OCI-LY7 (cell line): ENCODE measurements at regions not wholly inside any gene's neighbourhood (a gene's known extent, or its start where the extent isn't known, plus 50 kb on each side); places are given as distances from the start of the nearest gene placed in this dataset.

Experiments
- BruUV-seq: library from RNA; stranded (reverse); fragments of 400-500 nt; replicated peaks from 2 replicates; lab custom pipeline; 2021; lab: Mats Ljungman, UMichigan
- CTCF ChIA-PET: fragments of 300-600 bp; sonication (Branson Sonifier 250); formaldehyde crosslinking; loops from one replicate; lab custom pipeline; 2022; ENCODE audit warnings: antibody characterized with exemption; ENCODE audit not compliant: unreplicated experiment; lab: Charles Lee
- POLR2A ChIA-PET: fragments of 300-600 bp; sonication (Branson Sonifier 250); formaldehyde crosslinking; loops from one replicate; lab custom pipeline; 2022; ENCODE audit warnings: antibody characterized with exemption; lab: Charles Lee
- DNase-seq: peaks from one replicate; pipeline ENCODE4 v3.0.0-alpha.2; 2015; ENCODE audit warnings: low spot score
- H2AFZ ChIP-seq: fragments of 200-600 bp; sonication (generic), shearing (Covaris generic); 2 replicates; pipeline ENCODE4 v1.6.1; 2014; ENCODE audit warnings: mild to moderate bottlenecking, antibody characterized with exemption, low read length, moderate library complexity
- H3K27ac ChIP-seq: fragments of 200-600 bp; sonication (generic); 2 replicates; pipeline ENCODE4 v1.5.1; 2014; ENCODE audit warnings: mixed run types, low read depth, mild to moderate bottlenecking, moderate library complexity, low read length, inconsistent platforms; ENCODE audit not compliant: poor library complexity, severe bottlenecking
- H3K36me3 ChIP-seq: fragments of 200-600 bp; sonication (generic); 2 replicates; pipeline ENCODE4 v1.6.1; 2014; ENCODE audit warnings: mild to moderate bottlenecking, antibody characterized with exemption, low read length, moderate library complexity, mixed read lengths; ENCODE audit not compliant: insufficient read depth
- H3K4me1 ChIP-seq: fragments of 200-600 bp; sonication (generic); 2 replicates; pipeline ENCODE4 v1.5.1; 2014; ENCODE audit warnings: mild to moderate bottlenecking, low read length; ENCODE audit not compliant: insufficient read depth, poor library complexity, severe bottlenecking
- H3K4me2 ChIP-seq: fragments of 200-600 bp; sonication (generic); 2 replicates; pipeline ENCODE4 v1.6.1; 2014; ENCODE audit warnings: mild to moderate bottlenecking, low read length
- H3K4me3 ChIP-seq: fragments of 200-600 bp; sonication (generic); 2 replicates; pipeline ENCODE4 v1.5.1; 2014; ENCODE audit warnings: mild to moderate bottlenecking, low read depth, low read length; ENCODE audit not compliant: poor library complexity, severe bottlenecking
- H3K79me2 ChIP-seq: fragments of 200-600 bp; sonication (generic); 2 replicates; pipeline ENCODE4 v1.6.1; 2016; ENCODE audit warnings: low read depth, mild to moderate bottlenecking, low read length, moderate library complexity, mixed read lengths; ENCODE audit not compliant: insufficient read depth
- H3K9me2 ChIP-seq: fragments of 200-600 bp; sonication (generic); 2 replicates; pipeline ENCODE4 v1.6.1; 2016; ENCODE audit warnings: mild to moderate bottlenecking, low read length, mixed read lengths; ENCODE audit not compliant: insufficient read depth
- H3K9me3 ChIP-seq: fragments of 200-600 bp; sonication (generic); 2 replicates; pipeline ENCODE4 v1.6.1; 2014; ENCODE audit warnings: mild to moderate bottlenecking, mixed run types, low read length, mixed read lengths
- H4K20me1 ChIP-seq: fragments of 200-600 bp; sonication (generic); 2 replicates; pipeline ENCODE4 v1.6.1; 2014; ENCODE audit warnings: mild to moderate bottlenecking, antibody characterized with exemption, low read length, moderate library complexity, mixed read lengths; ENCODE audit not compliant: insufficient read depth
- EZH2phosphoT487 ChIP-seq: fragments of 200-600 bp; sonication (generic); IDR thresholded peaks from 2 replicates; pipeline ENCODE4 v1.6.1; 2018; ENCODE audit warnings: low read depth, borderline replicate concordance, mild to moderate bottlenecking, mixed run types, antibody characterized with exemption, low read length, moderate library complexity, mixed read lengths
- intact Hi-C: fragments of 100-400 bp; cut with micrococcal nuclease; formaldehyde crosslinking; loops from one replicate; pipeline ENCODE4 v1.10.0; 2022; ENCODE audit not compliant: unreplicated experiment
- TF ChIP-seq, protein P1 (sequence below): fragments of 200-600 bp; sonication (generic); conservative IDR thresholded peaks from 2 replicates; pipeline ENCODE4 v1.5.1; 2014; ENCODE audit warnings: mild to moderate bottlenecking, antibody characterized with exemption, low read length, moderate library complexity, mixed read lengths

GRCh38 chr5:2133080-2133479 lies 250.4 kb upstream of the IRX4 start:
- H3K4me2 ChIP-seq = no peak overlapping the region
- no peak overlapping the region for H2AFZ ChIP-seq
- TF ChIP-seq, protein P1, sequence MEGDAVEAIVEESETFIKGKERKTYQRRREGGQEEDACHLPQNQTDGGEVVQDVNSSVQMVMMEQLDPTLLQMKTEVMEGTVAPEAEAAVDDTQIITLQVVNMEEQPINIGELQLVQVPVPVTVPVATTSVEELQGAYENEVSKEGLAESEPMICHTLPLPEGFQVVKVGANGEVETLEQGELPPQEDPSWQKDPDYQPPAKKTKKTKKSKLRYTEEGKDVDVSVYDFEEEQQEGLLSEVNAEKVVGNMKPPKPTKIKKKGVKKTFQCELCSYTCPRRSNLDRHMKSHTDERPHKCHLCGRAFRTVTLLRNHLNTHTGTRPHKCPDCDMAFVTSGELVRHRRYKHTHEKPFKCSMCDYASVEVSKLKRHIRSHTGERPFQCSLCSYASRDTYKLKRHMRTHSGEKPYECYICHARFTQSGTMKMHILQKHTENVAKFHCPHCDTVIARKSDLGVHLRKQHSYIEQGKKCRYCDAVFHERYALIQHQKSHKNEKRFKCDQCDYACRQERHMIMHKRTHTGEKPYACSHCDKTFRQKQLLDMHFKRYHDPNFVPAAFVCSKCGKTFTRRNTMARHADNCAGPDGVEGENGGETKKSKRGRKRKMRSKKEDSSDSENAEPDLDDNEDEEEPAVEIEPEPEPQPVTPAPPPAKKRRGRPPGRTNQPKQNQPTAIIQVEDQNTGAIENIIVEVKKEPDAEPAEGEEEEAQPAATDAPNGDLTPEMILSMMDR = no peak
- no peak for TF ChIP-seq EZH2phosphoT487
- no peaks in the 10 kb centered on the region for H3K79me2 ChIP-seq
- no peaks in the 10 kb centered on the region for H3K4me1 ChIP-seq
- ChIA-PET POLR2A (no interaction called here), CTCF (no interaction called here)
- H4K20me1 ChIP-seq = no peaks in the 10 kb centered on the region
- no peak overlapping the region for H3K27ac ChIP-seq
- DNase-seq = no peak
- intact Hi-C loops = no loop called here
- no TSS peak for BruUV-seq
- no peak overlapping the region for H3K4me3 ChIP-seq
- no peaks in the 10 kb centered on the region for H3K9me2 ChIP-seq
- no peaks in the 10 kb centered on the region for H3K9me3 ChIP-seq
- H3K36me3 ChIP-seq = no peaks in the 10 kb centered on the region

DNA sequence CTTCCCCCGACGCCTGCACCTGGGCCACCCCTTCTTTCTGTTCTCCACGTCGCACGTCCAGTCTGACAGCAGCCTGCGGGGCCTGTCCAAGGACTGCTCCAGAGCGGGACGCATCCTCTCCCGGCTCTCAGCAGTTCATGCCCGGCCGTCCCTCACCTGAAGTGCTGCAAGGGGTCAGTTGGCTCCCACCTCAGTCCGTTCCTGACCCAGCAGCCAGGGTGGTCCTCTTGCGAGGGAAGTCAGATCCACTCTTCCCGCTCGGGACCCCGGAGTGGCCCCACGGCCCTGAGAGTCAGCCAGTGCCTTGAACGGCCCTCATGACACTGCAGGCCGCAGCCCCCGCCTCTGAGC lies 249.7 kb upstream of the IRX4 start:
- DNase-seq = no peak

DNA sequence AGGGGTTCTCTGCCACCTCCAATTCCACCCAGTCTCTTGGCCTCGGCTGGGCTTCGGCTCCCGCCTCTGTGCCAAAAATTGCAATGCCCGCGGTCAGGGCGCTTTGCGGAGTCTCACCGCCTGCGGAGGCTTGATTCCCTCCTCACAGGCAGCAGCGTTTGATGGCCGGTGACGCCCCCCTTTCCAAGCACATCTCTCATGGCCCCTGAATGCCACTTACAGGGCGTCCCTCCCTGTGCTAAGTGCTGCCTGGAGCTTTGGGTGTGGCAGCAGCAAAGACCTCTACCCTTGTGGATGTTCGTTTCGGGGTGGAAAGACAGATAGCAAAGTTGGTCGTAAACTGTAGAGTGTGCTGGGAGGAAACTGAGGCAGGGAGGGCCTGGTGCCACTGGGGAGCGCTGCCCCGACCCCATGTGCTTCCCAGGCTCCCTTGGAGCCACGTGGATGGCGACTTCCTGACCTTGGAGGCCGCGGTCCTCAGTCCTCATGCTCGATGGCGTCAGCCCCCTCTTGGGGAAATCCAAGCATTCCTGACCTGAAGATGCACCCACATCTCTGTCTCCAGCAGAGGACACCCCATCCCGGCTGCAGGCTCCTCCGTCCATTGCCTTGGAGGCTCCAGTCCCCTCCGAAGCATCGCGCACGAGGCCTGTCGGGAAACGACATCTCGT lies 249.2 kb upstream of the IRX4 start:
- intact Hi-C loops = no loop called here
- no peak overlapping the region for H3K27ac ChIP-seq
- H3K79me2 ChIP-seq = no peaks in the 10 kb centered on the region
- H3K9me3 ChIP-seq = no peaks in the 10 kb centered on the region
- H3K4me1 ChIP-seq = no peaks in the 10 kb centered on the region
- H3K4me3 ChIP-seq = no peak overlapping the region
- BruUV-seq = no TSS peak
- no peaks in the 10 kb centered on the region for H4K20me1 ChIP-seq
- no peaks in the 10 kb centered on the region for H3K36me3 ChIP-seq
- CTCF ChIA-PET = no interaction called here
- TF ChIP-seq, protein P1 = no peak
- TF ChIP-seq EZH2phosphoT487 = no peak
- no peak overlapping the region for H3K4me2 ChIP-seq
- no peak for DNase-seq
- H2AFZ ChIP-seq = no peak overlapping the region
- POLR2A ChIA-PET = no interaction called here
- H3K9me2 ChIP-seq = no peaks in the 10 kb centered on the region

More for the DNA sequence above, 249.7 kb upstream of the IRX4 start:
- Histone ChIP-seq H3K36me3 (no peaks in the 10 kb centered on the region), H2AFZ (no peak overlapping the region), H3K4me2 (no peak overlapping the region), H4K20me1 (no peaks in the 10 kb centered on the region), H3K4me3 (no peak overlapping the region), H3K9me2 (no peaks in the 10 kb centered on the region), H3K79me2 (no peaks in the 10 kb centered on the region), H3K27ac (no peak overlapping the region), H3K9me3 (no peaks in the 10 kb centered on the region), H3K4me1 (no peaks in the 10 kb centered on the region)
- POLR2A ChIA-PET = no interaction called here
- CTCF ChIA-PET = no interaction called here
- TF ChIP-seq, protein P1 = no peak
- no peak for TF ChIP-seq EZH2phosphoT487
- intact Hi-C loops = no loop called here
- no TSS peak for BruUV-seq
